AG04449 (cell line): ENCODE measurements at regions not wholly inside any gene's neighbourhood (a gene's known extent, or its start where the extent isn't known, plus 50 kb on each side); places are given as distances from the start of the nearest gene placed in this dataset.

Source experiments
- CTCF ChIA-PET: fragments of 350-600 bp; formaldehyde crosslinking; extraction: SDS; loops from one replicate; lab custom pipeline; 2021; ENCODE audit warnings: antibody characterized with exemption; lab: Yijun Ruan, JAX
- POLR2A ChIA-PET: fragments of 400-600, 350-600 bp; formaldehyde crosslinking; extraction: SDS; loops from one replicate; lab custom pipeline; 2020; ENCODE audit warnings: antibody characterized with exemption, inconsistent platforms; lab: Yijun Ruan, JAX
- DNase-seq: peaks from one replicate; pipeline ENCODE4 v3.0.0-alpha.2; 2010; ENCODE audit warnings: low read depth, low spot score
- H3K4me3 ChIP-seq: 2 replicates; pipeline ENCODE4 v1.5.1; 2011; ENCODE audit warnings: low read depth, mild to moderate bottlenecking, control low read depth, low read length
- CTCF ChIP-seq: IDR thresholded peaks from one replicate; pipeline ENCODE4 v1.5.1; 2011; ENCODE audit warnings: mild to moderate bottlenecking, moderate library complexity, low read length, control low read depth, inconsistent platforms; ENCODE audit not compliant: insufficient read depth; ENCODE audit errors: missing control alignments

- peak; percentile 60 for TF ChIP-seq CTCF
- no peak overlapping the region for H3K4me3 ChIP-seq
- POLR2A ChIA-PET, result interaction anchor here (1.1 kb wide), 1 partner anchor 83 kb away, joined by 4 read pairs; no protein-coding TSS in a partner anchor
- DNase-seq, result peak; percentile 63
- CTCF ChIA-PET, result interaction anchor here (0.7 to 2.1 kb wide), 8 partner anchors 10 to 82 kb away, joined by 3 to 7 read pairs (median 4); no protein-coding TSS in a partner anchor
These were observed 566.4 kb downstream of the METTL15 start for GRCh38 chr11:28674433-28675103.

- ChIA-PET POLR2A (interaction anchor here (1.1 kb wide), 1 partner anchor 83 kb away, joined by 4 read pairs; no protein-coding TSS in a partner anchor), CTCF (interaction anchor here (0.8 to 2.1 kb wide), 9 partner anchors 10 to 956 kb away, joined by 3 to 7 read pairs (median 4); no protein-coding TSS in a partner anchor)
- no peak for DNase-seq
- H3K4me3 ChIP-seq, result peak overlapping the region; percentile 19; the same call in 1 of the 2 replicates
- TF ChIP-seq CTCF, result no peak
These were observed 565.7 kb downstream of the METTL15 start for GRCh38 chr11:28673691-28674432.

GRCh38 chr11:28671274-28671673 is 563.1 kb downstream of the METTL15 start:
- TF ChIP-seq CTCF, result no peak
- CTCF ChIA-PET, result no interaction called here
- no peak for DNase-seq
- POLR2A ChIA-PET, result no interaction called here
- no peak overlapping the region for H3K4me3 ChIP-seq

GRCh38 chr11:28666632-28667031 is 558.4 kb downstream of the METTL15 start:
- CTCF ChIA-PET, result no interaction called here

GRCh38 chr11:28659716-28660348 is 551.6 kb downstream of the METTL15 start:
- no peak for TF ChIP-seq CTCF
- DNase-seq, result no peak
- POLR2A ChIA-PET, result no interaction called here
- CTCF ChIA-PET, result no interaction called here
- no peak overlapping the region for H3K4me3 ChIP-seq

More at GRCh38 chr11:28666632-28667031, 558.4 kb downstream of the METTL15 start:
- no peak for TF ChIP-seq CTCF
- POLR2A ChIA-PET, result no interaction called here
- no peak for DNase-seq
- H3K4me3 ChIP-seq, result no peak overlapping the region
